NCI-H2227 (cell line): ENCODE measurements at regions not wholly inside any gene's neighbourhood (a gene's known extent, or its start where the extent isn't known, plus 50 kb on each side); places are given as distances from the start of the nearest gene placed in this dataset.

Experiments
- DNase-seq: peaks from one replicate; lab custom pipeline; 2025; ENCODE audit not compliant: unreplicated experiment; lab: John Stamatoyannopoulos, UW

DNA sequence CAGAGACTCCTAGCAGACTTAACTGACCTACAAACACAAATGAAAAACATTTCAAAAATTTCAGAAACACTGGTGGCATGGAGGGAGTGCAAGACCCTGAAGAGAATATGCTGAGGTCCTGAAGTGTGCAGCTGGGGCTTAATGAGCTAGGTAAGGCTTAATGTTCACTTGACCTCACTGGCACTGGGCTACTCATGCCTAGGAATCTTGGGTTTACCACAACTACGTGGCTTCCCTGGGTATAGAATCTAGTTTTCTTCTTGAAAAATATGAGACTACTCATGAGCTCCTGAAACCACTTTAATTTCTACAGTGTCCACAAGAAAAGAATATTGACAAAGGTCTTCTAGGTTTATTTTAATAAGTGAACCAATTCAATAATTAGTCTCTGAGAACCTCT lies 139.8 kb downstream of the HNMT start:
- DNase-seq, result no peak

DNA sequence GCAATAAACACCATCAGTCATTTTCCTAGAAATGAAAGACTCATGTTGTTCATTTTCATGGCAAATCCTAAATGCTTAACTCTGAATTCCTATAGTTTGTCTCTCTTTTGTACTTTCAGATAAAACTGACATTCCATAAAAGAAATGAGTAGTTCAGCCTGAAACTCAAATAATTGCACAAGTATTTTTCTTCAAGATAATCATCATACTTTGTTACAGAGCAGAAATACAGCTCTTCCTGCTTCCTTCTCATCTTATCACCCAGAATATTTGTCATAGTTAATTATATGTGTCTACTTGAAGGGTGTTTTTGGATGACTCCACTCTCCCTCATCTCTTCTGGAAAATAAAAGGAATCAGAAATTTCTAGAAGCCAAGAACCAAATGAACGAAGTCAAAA lies 141.1 kb downstream of the HNMT start:
- DNase-seq, result no peak

DNA sequence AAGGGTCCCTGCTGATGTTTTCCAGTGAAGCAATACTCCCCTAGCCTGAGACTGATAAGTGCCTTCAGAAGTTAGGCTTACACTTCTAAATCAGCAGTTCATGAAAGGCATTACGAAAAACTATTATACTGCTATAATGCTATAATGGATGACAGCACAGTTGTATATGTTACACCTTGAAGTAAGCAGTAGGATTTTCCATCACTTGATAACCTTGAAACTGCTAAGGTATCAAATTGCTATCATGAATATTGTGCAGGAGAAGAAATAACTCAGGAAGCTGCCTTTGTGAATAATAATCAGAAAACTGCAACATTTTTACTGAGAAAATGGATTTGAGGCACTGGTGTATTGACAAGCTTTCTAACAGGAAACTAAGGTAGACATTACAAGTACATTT lies 142.3 kb downstream of the HNMT start:
- no peak for DNase-seq

GRCh38 chr2:138107288-138107687 lies 143.0 kb downstream of the HNMT start:
- no peak for DNase-seq

DNA sequence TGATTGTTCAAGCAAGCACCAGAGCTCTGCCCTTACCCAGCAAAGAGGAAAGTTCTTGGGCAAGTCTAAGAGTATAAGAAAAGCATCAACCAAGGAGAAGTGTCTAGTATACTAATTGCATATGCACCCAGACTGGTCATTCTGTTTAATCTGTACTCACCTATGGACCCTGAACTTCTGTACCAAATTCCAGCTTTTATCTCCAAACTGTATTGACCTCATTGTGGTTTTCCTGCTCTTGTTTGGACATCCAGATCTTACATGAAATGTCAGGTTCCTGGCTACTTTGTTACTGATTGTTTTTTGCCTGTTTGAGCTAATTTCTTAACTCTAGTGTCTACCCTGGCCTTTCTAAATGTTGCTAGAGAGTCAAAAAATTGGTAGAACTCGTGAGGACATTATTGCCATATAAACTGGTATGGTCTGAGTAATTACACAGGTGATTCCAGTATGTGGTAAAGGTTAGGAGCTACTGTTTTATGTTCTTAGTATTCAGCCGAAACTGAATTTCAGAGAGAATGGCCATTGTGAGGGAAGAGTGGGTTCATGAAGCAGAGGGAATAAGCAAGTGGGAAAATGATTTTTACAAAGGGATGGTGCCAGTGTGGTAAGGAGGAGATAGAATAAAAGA lies 146.3 kb downstream of the HNMT start:
- no peak for DNase-seq

- DNase-seq, result no peak
Measured at GRCh38 chr2:138112536-138112935, 148.3 kb downstream of the HNMT start.

GRCh38 chr2:138113871-138114525 lies 149.7 kb downstream of the HNMT start:
- DNase-seq, result no peak

GRCh38 chr2:138115666-138116065 lies 151.4 kb downstream of the HNMT start:
- DNase-seq, result no peak

DNA sequence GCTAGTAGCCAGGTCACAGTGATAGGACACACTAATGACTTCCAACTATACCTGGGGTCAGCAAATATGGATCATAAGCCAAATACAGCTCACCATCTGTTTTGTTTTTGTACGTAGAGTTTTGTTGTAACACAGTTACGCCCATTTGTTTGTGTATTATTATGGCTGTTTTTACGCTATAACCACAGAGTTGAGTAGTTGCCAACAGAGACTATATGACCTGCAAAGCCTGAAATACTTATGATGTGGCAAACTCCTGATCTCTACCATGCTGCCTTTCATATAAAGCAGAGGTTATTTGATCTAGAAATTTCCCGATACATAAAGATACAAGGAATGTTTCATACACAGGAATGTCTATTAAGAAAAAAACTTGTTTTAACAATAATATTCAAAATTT lies 152.2 kb downstream of the HNMT start:
- no peak for DNase-seq

GRCh38 chr2:138121666-138122661 lies 157.7 kb downstream of the HNMT start:
- DNase-seq, result no peak

DNA sequence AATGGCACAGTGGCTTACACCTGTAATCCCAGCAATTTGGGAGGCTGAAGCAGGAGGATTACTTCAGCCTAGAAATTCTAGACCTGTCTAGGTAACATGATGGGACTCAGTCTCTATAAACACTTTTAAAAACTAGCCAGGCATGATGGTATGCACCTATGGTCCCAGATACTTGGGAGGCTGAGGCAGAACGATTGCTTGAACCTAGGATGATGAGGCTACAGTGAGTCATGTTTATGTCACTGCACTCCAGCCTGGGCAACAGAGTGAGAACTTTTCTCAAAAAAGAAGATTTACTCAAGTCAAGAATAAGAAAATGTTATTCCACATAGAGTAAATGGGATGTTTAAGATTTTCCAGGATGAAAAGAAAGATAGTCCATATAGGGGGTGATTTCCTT lies 158.6 kb downstream of the HNMT start:
- no peak for DNase-seq

- DNase-seq, result no peak
Measured at GRCh38 chr2:138123741-138124140, 159.5 kb downstream of the HNMT start.

- DNase-seq, result no peak
Measured at GRCh38 chr2:138124521-138124920, 160.2 kb downstream of the HNMT start.

GRCh38 chr2:138125306-138126288 lies 161.3 kb downstream of the HNMT start:
- DNase-seq, result no peak

DNA sequence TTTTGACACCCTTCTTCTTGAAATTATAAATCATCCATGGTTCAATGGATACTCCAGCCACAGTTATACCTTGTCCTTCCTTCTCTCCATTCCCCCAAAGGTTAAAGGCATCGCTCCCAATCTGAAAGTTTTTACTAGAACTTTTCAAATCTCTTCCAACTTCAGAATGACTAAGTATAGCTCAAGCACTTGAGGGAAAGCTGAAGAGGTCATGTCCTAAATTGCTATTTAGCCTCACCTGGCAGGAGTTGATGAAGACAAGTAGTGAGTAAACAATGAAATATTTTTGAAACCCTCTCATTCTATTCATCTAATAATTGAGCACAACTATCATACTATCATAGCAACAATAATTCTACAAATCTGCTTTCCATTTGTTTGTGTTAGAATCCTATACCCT lies 167.8 kb downstream of the HNMT start:
- DNase-seq, result no peak

GRCh38 chr2:138137949-138138348 lies 173.7 kb downstream of the HNMT start:
- no peak for DNase-seq

DNA sequence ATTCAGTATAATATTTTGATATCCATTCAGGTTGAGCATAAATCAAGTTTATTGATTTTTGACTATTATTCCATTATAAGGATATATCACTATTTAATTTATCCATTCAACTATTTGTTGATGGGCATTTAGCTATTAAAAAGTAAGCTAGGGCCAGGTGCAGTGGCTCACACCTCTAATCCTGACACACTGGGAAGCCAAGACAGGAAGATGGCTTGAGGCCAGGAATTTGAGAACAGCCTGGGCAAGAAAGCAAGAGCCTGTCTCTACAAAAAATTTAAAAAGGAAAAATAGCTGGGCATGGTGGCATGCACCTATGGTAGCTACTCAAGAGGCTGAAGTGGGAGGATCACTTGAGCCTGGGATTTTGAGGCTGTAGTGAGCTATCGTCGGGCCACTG lies 183.5 kb downstream of the HNMT start:
- DNase-seq, result no peak

DNA sequence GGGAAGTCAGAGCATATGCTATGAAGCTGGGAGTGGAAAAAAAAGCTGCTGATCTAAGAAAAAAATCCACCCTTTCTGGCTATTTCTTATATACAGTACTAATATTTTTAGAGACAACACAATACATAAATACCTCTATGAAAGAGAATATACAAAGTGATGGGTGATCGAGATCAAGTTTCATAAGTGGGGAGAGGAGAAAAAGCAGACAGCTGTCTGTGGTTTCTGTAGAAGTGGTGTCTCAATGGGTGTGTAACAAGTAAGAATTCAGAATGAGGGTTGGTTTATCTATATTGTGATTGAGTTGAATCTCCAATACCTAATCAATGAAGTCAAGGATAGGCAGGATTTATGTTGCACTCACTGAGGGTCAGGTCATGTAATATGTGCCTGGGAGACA lies 191.0 kb downstream of the HNMT start:
- DNase-seq, result no peak

- DNase-seq, result no peak
Measured at GRCh38 chr2:138157372-138157771, 193.1 kb downstream of the HNMT start.

DNA sequence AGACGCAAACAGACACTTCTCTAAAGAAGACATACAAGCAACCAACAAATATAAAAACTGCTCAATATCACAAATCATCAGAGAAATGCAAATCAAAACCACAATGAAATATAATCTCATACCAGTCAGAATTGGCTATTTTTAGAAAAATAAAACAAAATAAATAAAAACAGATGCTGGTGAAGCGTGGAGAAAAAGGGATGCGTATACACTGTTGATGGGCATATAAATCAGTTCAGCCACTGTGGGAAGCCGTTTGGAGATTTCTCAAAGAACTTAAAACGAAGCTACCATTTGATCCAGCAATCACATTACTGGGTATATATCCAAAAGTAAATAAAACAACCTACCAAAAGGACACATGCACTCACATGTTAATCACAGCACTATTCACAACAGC lies 206.2 kb downstream of the HNMT start:
- no peak for DNase-seq

DNA sequence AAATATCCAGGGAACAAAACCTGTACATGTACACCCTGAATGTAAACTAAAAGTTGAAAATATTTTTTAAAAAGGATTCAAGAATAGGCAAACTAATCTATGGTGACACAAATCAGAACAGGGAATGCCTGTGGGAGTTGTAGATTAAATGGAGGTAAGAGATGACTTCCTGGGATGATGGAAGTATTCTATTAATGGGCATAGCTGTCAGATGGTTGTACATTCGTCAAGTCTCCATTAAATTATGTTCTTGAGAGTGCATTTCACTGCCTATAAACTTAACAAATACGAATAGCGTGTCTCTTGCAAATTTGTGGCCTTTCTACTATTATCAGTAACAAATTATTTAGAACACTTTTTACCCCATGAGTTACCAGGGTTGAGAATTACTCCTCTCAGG lies 207.0 kb downstream of the HNMT start:
- DNase-seq, result no peak
